GM21717 (cell line): ENCODE measurements at regions not wholly inside any gene's neighbourhood (a gene's known extent, or its start where the extent isn't known, plus 50 kb on each side); places are given as distances from the start of the nearest gene placed in this dataset.

Source experiments
- ATAC-seq: cut with Tn5 transposase; IDR thresholded peaks from one replicate; pipeline ENCODE4 v1.9.1; 2021; ENCODE audit warnings: mild to moderate bottlenecking, moderate library complexity; ENCODE audit not compliant: unreplicated experiment

DNA sequence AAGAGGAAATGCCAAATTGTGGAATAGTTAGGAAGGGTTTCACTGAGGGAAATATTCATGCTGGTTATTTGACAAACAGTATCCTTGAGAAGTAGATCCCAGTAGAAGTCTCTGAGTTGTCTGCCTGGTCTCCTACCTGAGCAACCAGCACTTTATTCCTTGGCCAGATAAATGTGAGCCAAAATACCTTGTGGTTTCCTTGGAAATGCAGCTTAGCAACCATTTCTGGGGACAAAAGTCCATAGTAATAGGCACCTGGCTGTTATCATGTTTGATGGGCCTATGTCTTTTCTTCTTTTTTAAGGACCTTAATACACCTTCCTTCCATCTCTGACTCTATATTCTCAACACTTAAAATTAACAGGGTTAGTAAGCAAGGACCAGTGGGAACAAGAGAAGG, 217.1 kb upstream of the MARCKS start:
- no peak for ATAC-seq

DNA sequence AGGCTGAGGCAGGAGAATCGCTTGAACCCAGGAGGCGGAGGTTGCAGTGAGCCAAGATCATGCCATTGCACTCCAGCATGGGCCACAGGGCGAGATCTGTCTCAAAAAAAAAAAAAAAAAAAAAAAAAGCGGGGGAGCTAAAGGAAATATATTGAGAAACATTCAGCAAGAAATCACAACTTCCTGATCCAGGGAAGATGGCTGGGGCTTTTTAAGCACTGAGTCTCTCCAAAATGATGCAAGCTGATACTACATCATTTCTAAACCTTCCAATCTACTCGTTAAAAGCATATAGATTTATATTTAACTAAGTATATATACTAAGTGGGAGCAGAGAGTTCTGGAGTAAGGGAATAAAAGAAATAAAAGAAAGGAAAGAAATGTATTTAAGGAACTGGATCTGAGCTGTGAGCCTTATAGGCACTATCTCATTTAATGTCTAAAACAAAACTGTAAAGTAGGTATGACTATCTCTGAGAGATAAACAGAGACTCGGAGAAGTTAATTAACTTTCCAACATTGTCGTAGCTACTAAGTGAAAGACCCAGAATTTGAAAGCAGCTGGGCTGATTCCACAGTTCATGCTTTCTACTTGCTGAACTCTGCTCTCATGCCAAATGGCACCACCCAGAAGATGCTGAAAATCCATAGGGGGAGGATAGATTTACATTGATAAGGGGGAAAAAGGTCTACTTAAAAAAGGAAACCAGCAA, 215.0 kb upstream of the MARCKS start:
- no peak for ATAC-seq

DNA sequence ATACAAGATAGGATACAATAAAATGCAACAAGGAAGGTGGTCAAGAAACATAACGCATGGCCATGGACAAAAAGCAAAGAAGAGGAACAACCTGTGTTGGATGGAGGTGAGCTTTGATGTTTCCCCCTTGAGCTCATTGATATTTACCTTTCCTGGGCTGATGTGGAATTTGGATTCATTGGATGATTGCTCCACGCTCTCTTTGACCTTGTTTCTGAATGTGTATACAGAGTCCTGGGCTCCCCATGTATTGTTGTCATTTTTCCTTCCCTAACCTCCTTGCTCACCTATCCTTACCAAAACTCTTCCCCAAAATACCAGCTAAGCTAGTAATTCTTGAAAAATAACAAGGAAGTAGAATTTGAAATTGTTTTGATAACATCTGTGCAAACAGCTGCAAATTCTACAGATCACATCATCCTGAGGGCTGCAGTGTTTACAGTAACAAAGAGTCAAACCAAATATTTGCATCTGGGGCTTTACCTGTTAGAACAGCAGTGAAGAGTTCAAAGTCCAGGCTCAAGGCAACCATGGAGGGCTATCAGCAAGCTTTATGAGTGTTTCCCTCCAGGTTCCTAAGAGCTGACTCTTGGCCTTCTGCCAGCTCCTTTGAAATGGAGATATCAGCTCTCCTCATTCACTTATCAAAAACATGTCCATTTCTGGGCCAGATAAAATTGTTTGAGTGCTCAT, 214.3 kb upstream of the MARCKS start:
- peak; percentile 91 for ATAC-seq

DNA sequence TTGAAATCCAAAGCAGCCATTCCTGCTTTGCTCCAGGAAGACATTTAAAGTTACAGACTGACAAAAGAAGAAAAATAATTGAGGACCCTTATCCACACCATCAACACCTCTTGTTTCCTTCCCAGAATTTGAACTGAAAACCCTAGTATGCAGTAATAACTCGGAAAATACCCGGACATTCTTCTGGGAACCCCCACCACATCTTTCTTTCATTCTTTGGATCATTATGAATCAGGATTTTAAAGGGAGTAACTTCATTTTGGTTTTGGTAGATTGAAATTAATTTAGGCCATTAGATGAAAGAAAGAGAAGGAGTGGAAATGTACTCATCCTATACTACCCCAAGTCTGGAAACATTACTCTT, 213.8 kb upstream of the MARCKS start:
- no peak for ATAC-seq

DNA sequence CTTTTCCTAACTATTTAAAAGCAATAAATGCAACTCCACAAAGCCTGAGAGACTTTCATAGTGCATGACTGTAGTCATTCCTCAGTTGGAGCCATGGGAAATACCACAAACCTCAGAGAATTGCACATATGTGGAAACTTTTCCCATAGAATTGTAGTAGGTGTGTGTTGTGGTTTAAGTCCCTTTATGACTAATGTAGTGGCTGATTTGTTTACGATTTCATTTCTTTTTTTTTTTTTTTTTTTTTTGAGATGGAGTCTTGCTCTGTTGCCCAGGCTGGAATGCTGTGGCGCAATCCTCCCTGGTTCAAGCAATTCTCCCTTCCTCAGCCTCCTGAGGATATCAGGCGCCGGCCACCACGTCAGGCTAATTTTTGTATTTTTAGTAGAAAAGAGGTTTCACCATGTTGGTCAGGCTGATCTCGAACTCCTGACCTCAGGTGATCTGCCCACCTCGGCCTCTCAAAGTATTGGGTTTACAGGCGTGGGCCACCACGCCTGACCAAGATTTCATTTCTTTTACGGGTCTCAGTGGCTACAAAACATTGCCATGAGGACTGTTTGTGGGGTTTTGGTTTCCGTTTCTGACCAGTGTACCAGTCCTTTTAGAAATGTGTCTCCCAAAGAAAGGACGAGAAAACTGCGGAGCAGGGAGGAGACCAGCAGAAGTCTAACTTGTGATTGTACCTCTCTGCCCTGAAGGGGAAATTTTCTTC, 212.1 kb upstream of the MARCKS start:
- ATAC-seq = peak; percentile 22

DNA sequence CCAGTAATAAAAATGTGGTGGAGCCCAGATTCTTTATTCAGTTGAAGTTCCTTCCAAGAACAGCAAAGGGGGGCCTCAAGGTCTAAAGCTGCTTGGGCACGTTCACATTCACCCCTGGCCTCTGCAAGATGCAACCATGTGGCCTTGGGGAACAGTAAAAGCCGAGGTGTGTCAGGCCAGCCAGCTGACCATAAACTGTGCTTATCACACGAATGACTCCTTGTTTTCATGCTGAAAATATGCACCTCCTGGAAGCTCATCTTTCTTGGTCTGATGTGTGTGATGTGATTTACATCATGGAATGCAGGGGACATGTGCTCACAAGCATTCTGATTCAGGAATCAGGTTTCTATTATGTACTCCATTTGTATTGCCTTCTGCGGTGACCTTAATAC, 211.6 kb upstream of the MARCKS start:
- no peak for ATAC-seq

DNA sequence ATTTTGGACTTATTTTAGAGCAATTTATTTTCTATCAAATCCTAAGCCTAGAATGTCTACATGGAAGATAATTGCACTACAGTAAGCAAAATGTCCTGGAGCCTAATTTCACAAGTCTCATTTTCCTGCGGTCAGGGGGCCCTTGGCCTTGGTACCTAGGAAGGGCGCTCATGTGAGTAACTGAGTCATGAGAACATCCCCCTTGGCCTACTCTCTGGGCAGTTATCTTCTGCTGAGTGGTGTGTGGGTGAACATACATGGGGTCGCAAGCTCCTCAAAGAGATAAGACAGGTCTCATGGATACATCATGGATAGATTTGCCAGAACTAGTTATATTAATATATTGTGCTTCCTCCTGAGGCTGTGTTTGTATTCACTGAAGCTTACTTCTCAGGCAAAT, 211.2 kb upstream of the MARCKS start:
- ATAC-seq = no peak

DNA sequence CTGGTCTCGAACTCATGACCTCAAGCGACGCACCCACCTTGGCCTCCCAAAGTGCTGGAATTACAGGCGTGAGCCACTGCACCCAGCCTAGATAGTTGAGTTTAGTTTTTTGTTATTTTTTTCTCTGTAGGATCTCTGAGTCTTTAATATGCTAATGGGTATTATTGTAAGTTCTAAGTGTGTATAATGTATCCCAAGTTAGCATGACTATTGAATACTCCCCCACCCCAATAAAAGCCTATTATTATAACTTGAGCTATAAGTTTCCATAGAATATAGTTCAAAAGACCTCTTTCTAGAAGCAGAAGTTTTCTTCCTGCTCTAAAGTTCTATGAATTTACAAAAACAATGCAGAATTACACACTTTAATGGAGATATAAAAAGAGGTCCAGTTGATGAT, 210.4 kb upstream of the MARCKS start:
- no peak for ATAC-seq

DNA sequence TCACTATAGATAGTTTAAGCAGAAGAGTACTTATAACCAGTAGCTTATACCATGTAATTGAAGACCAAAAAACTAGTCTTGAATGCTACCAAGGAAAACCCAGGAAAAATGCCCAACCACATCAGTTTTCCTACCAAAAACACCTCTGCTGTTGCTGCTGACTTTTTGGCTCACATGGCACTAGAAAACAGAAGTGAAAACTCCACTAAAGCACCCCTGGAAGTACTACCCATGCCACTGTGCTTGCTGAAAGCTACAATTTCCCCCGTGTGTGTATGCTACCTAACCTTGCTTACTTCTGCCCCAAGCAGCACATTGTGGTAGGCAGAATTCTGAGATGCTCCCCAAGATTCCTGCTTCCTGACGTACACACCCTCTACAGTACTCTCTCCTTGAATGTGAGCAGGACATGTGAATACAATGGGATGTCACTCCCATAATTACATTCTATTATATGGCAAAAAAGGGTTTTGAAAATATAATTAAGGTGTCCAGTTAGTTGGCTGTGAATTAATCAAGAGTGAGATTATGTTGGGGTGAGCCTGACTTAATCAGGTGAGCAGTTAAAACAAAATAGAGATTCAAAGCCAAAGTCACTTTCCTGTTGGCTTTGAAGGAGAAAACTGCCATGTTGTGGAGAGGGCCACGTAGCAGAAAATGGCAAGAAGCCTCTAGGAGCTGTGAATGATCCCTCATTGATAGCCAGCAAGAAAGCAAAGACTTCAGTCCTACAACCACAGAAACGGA, 209.8 kb upstream of the MARCKS start:
- ATAC-seq = peak; percentile 17

DNA sequence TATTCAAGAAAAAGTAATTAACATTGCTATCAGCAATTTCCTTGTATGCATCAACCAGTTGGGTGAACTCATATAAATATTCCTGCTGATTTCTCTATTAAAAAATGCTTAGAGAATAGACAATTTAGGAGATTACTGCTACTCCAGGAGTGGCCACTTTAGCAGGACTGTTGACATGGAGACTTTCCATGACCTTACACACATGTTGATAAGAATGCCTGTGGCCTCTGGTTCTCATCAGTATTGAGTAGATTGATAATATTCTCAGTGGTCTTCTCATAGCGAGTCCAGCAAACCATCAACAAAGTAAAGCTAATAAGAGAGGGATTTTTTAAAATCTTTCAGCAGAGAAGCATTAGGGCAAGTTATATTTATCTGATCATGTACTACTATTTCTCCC, 208.4 kb upstream of the MARCKS start:
- no peak for ATAC-seq

DNA sequence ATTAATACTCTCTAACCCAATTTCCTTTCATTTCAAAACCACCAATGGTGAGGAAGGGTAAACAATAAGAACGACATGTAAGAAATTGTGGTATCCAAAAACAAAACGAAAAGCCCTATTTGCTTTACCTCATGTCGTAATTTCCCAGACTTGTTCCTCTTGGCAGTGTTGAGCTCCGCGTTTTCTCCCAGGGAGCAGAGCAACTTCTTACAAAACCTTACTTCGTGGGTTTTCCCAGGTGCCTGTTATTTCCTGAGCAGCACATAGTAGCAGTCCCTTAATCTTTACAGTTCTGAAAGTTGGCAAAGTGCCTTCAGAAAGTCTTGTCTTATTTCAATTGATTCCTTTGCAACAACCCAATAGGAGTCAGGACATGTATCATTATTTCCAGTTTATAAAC, 207.9 kb upstream of the MARCKS start:
- ATAC-seq = no peak

DNA sequence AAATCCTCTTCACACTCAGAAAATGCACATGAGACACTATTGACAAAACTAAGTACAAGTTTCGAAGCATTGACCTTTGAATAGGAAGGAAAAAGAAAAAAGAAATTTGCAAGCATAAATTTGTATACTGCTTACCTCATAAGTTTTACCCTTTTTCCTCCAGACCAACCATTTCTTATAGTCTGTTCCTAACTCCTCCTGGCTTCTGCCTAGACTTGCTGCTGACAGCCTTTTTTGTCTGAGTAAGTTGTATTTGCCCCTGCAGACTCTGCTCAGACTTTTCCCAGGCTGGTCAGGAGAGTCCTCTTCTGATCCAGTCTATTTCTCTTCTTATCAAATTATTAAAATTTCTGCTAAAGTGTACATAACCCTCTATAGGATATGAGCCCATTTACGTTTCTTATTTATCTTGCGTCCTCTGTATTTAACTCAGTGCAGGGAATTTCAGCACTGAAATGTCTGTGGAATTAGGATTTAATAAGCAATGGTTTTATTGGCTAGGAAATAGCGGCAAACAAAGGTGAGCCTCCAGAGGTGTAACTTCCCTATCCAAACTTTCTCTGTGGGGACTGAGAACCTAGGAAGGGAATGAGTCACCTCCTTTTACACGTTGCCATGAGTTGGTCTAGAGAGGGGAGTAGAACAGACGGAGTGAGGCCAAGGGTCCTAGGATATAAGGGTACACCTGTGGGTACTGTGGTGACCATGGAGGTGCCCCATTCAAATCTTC, 207.1 kb upstream of the MARCKS start:
- ATAC-seq = no peak

DNA sequence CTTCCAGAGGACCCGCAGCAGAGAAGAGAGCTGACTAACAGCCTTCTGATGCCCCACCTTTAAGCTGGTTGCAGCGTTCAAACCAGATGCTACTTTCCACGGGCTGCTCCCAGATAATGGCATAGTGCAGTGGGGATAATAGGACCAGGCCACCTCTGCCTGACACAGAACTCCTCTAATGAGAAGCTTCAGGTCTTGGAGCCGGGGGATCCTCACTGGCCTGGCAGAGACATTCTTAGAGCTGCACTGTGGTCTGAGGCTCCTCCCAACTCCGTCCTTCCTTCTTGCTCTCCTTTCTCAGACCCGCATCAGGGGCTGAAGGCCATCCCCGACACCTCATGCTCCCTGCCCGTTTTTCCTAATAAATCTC, 206.6 kb upstream of the MARCKS start:
- ATAC-seq = no peak

DNA sequence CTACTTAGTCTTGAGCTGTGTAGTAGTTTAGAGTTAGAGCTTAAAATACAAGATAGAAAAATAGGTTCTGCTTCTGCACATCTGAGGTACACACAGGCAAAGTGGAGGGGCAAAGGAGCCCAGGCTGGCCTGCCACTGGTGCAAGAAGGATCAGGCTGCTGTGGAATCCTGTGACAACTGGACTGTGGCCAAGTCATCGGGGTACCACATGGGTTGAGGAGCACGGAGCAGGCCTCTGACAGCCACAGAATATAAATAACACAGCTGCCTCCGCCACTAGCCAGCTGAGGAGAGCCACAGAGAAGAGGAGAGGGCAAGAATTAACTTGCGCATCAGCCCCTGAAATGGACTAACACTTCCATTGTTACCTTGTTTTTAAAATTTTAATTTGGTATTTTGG, 206.0 kb upstream of the MARCKS start:
- no peak for ATAC-seq

DNA sequence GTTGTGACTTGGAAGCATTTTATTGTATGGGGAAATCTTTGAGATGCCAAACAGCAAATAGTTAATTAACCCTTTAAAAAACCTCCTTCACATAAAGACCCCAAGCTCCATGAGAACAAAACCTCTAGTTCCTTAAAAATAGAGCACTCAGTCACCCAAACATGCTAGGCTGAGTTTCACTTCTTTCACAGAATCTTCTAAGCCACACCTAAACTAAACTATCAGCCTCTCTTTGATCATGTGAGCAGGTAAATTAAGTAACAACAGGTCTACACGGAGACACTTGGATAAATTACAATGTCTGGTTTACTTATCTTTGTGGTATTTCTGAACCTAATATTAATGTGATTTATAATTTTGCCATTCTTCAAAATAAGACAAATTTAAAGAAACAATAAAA, 205.2 kb upstream of the MARCKS start:
- no peak for ATAC-seq

DNA sequence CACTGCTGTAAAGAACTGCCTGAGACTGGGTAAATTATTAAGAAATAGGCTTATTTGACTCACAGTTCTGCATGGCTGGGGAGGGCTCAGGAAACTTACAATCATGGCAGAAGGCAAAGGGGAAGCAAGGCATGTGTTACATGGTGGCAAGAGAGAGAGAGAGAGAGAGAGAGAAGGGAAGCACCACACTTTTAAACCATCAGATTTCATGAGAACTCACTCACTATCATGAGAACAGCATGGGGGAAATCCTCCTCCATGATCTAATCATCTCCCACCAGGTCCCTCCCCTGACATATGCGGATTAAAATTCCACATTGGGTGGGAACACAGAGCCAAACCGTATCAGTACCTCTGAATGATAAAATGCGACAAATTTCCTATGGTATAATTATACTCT, 203.9 kb upstream of the MARCKS start:
- no peak for ATAC-seq

DNA sequence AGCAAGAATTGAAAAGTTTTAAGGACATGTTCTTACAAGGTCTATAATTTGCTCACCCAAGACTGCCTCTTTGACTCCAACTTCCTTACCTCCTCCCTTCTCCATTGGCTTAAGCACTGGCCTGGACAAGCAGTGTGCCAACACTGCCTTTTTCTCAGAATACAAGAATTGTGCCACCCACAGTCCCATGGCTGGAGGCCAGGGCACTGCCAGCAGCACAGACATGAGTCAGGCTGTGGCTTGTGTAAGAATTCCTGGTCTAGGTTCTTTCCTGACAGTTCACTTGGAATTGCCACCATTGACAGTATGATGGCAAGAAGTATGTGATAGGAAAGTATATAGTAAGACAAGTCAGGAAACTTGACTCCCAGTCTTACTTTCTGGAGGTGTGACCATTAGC, 202.7 kb upstream of the MARCKS start:
- ATAC-seq = no peak

DNA sequence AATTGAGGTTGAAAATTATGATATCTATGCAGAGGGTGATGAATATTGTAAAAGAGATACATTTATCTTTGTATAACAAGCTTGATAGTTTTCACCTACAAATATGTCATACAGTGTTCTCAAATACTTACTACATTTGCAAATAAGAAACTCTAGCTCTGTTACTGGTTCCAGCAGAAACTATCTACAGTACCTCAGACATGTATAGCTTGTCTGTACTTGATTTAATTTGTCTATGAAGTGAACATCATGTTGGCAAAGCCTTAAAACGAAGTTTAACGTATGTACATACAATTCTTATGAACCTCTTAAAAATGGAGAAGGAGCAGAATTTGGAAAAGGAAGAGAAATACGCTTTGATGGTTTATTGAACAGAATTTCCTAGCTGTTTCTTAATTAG, 201.4 kb upstream of the MARCKS start:
- ATAC-seq = no peak

DNA sequence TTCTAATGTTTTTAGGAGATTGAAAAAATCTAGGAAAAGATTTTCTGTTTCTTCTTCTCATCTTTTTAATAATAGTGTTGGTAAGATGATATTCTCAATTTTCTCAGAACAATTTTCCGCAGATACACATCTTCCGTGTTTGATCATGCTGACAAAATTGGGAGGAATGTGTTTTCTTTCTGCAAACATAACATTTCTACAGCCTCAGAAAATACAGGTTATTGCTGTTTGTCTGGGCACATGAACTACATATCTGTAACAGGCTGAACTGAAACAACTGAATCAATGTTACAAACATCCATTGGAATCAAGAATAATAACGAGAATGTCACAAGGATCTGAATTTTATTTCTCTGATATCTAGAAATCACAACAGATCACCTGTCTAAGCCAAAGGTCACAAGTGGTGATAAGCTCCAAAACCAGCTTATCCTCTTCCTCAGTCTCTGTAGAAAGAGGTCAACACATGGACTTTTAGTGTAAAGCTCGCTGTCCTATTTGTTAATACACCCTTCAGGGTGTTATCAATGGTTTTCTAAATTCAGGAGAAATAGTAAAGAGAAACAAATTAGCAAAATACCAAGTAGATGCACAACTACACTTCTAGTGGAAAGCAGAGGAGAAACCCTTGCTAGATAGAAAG, 197.3 kb upstream of the MARCKS start:
- no peak for ATAC-seq

DNA sequence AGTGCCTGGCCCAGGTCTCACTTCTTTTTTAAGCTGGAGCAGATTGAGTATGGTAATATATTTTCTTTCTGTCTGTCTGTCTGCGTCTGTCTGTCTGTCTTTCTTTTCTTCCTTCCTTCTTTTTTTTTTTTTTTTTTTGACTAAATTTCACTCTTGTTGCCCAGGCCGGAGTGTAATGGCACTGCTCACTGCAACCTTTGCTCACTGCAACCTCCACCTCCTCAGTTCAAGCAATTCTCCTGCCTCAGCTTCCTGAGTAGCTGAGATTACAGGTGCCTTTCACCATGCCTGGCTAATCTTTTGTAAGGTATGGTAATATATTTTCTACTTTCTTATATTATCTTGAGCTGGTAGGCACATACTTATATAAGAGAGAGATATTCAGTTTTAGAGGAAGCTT, 196.3 kb upstream of the MARCKS start:
- ATAC-seq = no peak
